ENCODE measurements at regions not wholly inside any gene's neighbourhood (a gene's known extent, or its start where the extent isn't known, plus 50 kb on each side); places are given as distances from the start of the nearest gene placed in this dataset.

GRCh38 chr16:63326736-63327339 is 1290.6 kb upstream of the CDH8 start:
- no peak overlapping the region for H3K27ac Mint-ChIP-seq (ENCODE audit: unreplicated experiment)
- no peaks in the 10 kb centered on the region for H3K9me3 ChIP-seq
- no peak for TF ChIP-seq CTCF (IDR thresholded peaks at IDR 0.05; ENCODE audit: insufficient read depth in 1 of 2, low read depth in 1 of 2, low read length in 1 of 2, severe bottlenecking in 1 of 2, unreplicated experiment in 1 of 2)
- ChIA-PET CTCF (no interaction called here), POLR2A (no interaction called here)
- H3K27me3 Mint-ChIP-seq (ENCODE audit: insufficient read depth, unreplicated experiment), result no peaks in the 10 kb centered on the region
- intact Hi-C loops (cut with micrococcal nuclease; ENCODE audit: unreplicated experiment), result no loop called here
- no TSS peak for BruUV-seq (replicated peaks)
- H3K36me3 Mint-ChIP-seq (ENCODE audit: insufficient read depth, unreplicated experiment), result no peaks in the 10 kb centered on the region
- H3K27me3 ChIP-seq (replicated peaks; ENCODE audit: control insufficient read depth, insufficient read depth, low read length), result no peaks in the 10 kb centered on the region
- no peak overlapping the region for H3K4me3 ChIP-seq (ENCODE audit: low read depth, low read length)
- H3K4me1 Mint-ChIP-seq (ENCODE audit: low read depth, unreplicated experiment), result no peaks in the 10 kb centered on the region
- no peaks in the 10 kb centered on the region for H3K36me3 ChIP-seq (ENCODE audit: control insufficient read depth, insufficient read depth, low read length)
- H3K4me1 ChIP-seq, result no peaks in the 10 kb centered on the region
- no peak overlapping the region for H3K4me3 Mint-ChIP-seq (ENCODE audit: unreplicated experiment)
- no peak for DNase-seq
- no peaks in the 10 kb centered on the region for H3K9me3 Mint-ChIP-seq (ENCODE audit: unreplicated experiment)

GRCh38 chr16:63323722-63324705 is 1287.8 kb upstream of the CDH8 start:
- ChIA-PET CTCF (no interaction called here), POLR2A (no interaction called here)
- BruUV-seq (replicated peaks), result no TSS peak
- Mint-ChIP-seq H3K4me3 (ENCODE audit: unreplicated experiment) (no peak overlapping the region), H3K36me3 (ENCODE audit: insufficient read depth, unreplicated experiment) (no peaks in the 10 kb centered on the region), H3K27me3 (ENCODE audit: insufficient read depth, unreplicated experiment) (peaks cover 4% of the 10 kb centered on the region), H3K9me3 (ENCODE audit: unreplicated experiment) (no peaks in the 10 kb centered on the region), H3K4me1 (ENCODE audit: low read depth, unreplicated experiment) (no peaks in the 10 kb centered on the region), H3K27ac (ENCODE audit: unreplicated experiment) (no peak overlapping the region)
- Histone ChIP-seq H3K4me3 (ENCODE audit: low read depth, low read length) (no peak overlapping the region), H3K9me3 (no peaks in the 10 kb centered on the region), H3K36me3 (ENCODE audit: control insufficient read depth, insufficient read depth, low read length) (no peaks in the 10 kb centered on the region), H3K27me3 (replicated peaks; ENCODE audit: control insufficient read depth, insufficient read depth, low read length) (no peaks in the 10 kb centered on the region), H3K4me1 (no peaks in the 10 kb centered on the region)
- DNase-seq, result no peak
- TF ChIP-seq CTCF (IDR thresholded peaks at IDR 0.05; ENCODE audit: insufficient read depth in 1 of 2, low read depth in 1 of 2, low read length in 1 of 2, severe bottlenecking in 1 of 2, unreplicated experiment in 1 of 2), result no peak
- intact Hi-C loops (cut with micrococcal nuclease; ENCODE audit: unreplicated experiment), result no loop called here

GRCh38 chr16:63323055-63323454 is 1286.8 kb upstream of the CDH8 start:
- intact Hi-C loops (cut with micrococcal nuclease; ENCODE audit: unreplicated experiment), result no loop called here
- Histone ChIP-seq H3K4me1 (no peaks in the 10 kb centered on the region), H3K4me3 (ENCODE audit: low read depth, low read length) (no peak overlapping the region), H3K27me3 (replicated peaks; ENCODE audit: control insufficient read depth, insufficient read depth, low read length) (no peaks in the 10 kb centered on the region), H3K9me3 (no peaks in the 10 kb centered on the region), H3K36me3 (ENCODE audit: control insufficient read depth, insufficient read depth, low read length) (no peaks in the 10 kb centered on the region)
- CTCF ChIA-PET, result no interaction called here
- no peak overlapping the region for H3K27ac Mint-ChIP-seq (ENCODE audit: unreplicated experiment)
- POLR2A ChIA-PET, result no interaction called here
- H3K36me3 Mint-ChIP-seq (ENCODE audit: insufficient read depth, unreplicated experiment), result no peaks in the 10 kb centered on the region
- no peaks in the 10 kb centered on the region for H3K9me3 Mint-ChIP-seq (ENCODE audit: unreplicated experiment)
- TF ChIP-seq CTCF (IDR thresholded peaks at IDR 0.05; ENCODE audit: insufficient read depth in 1 of 2, low read depth in 1 of 2, low read length in 1 of 2, severe bottlenecking in 1 of 2, unreplicated experiment in 1 of 2), result no peak
- peaks cover 4% of the 10 kb centered on the region for H3K27me3 Mint-ChIP-seq (ENCODE audit: insufficient read depth, unreplicated experiment)
- no TSS peak for BruUV-seq (replicated peaks)
- H3K4me3 Mint-ChIP-seq (ENCODE audit: unreplicated experiment), result no peak overlapping the region
- H3K4me1 Mint-ChIP-seq (ENCODE audit: low read depth, unreplicated experiment), result no peaks in the 10 kb centered on the region
- no peak for DNase-seq
